OCI-LY1 (cell line): ENCODE measurements at regions not wholly inside any gene's neighbourhood (a gene's known extent, or its start where the extent isn't known, plus 50 kb on each side); places are given as distances from the start of the nearest gene placed in this dataset.

Experiments used
- H2AFZ ChIP-seq: fragments of 200-600 bp; sonication (generic), shearing (Covaris generic); 2 replicates; pipeline ENCODE4 v1.6.0; 2014; ENCODE audit warnings: antibody characterized with exemption, mild to moderate bottlenecking, low read length
- H3F3A ChIP-seq: fragments of 200-600 bp; sonication (generic), shearing (Covaris generic); 2 replicates; pipeline ENCODE4 v1.6.0; 2014; ENCODE audit warnings: mild to moderate bottlenecking, antibody characterized with exemption, low read length, moderate library complexity; ENCODE audit not compliant: insufficient read depth
- H3K27ac ChIP-seq: fragments of 200-600 bp; sonication (generic); 2 replicates; pipeline ENCODE4 v1.5.1; 2014; ENCODE audit warnings: low read length, mixed run types, mild to moderate bottlenecking, low read depth; ENCODE audit not compliant: poor library complexity, severe bottlenecking
- H3K27me3 ChIP-seq: fragments of 200-600 bp; sonication (generic); 2 replicates; pipeline ENCODE4 v1.6.0; 2014; ENCODE audit warnings: antibody characterized with exemption, mild to moderate bottlenecking, low read length, moderate library complexity; ENCODE audit not compliant: insufficient read depth
- H3K36me3 ChIP-seq: fragments of 200-600 bp; sonication (generic); 2 replicates; pipeline ENCODE4 v1.6.1; 2014; ENCODE audit warnings: mild to moderate bottlenecking, antibody characterized with exemption, low read length, moderate library complexity, mixed read lengths; ENCODE audit not compliant: insufficient read depth
- H3K4me1 ChIP-seq: fragments of 200-600 bp; sonication (generic); 2 replicates; pipeline ENCODE4 v1.5.1; 2014; ENCODE audit warnings: mild to moderate bottlenecking, low read length, moderate library complexity; ENCODE audit not compliant: insufficient read depth, severe bottlenecking
- H3K4me2 ChIP-seq: fragments of 200-600 bp; sonication (generic), shearing (Covaris generic); 2 replicates; pipeline ENCODE4 v1.6.1; 2014; ENCODE audit warnings: low read length
- H3K4me3 ChIP-seq: fragments of 200-600 bp; sonication (generic); 2 replicates; pipeline ENCODE4 v1.5.1; 2014; ENCODE audit warnings: low read length, low read depth, mild to moderate bottlenecking, mixed read lengths; ENCODE audit not compliant: poor library complexity, severe bottlenecking
- H3K79me2 ChIP-seq: fragments of 200-600 bp; shearing (Covaris generic); 2 replicates; pipeline ENCODE4 v1.6.1; 2016; ENCODE audit warnings: mixed run types, low read length, mixed read lengths; ENCODE audit not compliant: insufficient read depth
- H3K9ac ChIP-seq: fragments of 200-600 bp; sonication (generic), shearing (Covaris generic); 2 replicates; pipeline ENCODE4 v1.6.1; 2014; ENCODE audit warnings: mild to moderate bottlenecking, low read length, mixed read lengths
- H3K9me2 ChIP-seq: fragments of 200-600 bp; sonication (generic), shearing (Covaris generic); 2 replicates; pipeline ENCODE4 v1.6.1; 2014; ENCODE audit warnings: low read depth, mild to moderate bottlenecking, low read length, mixed read lengths
- H3K9me3 ChIP-seq: fragments of 200-600 bp; shearing (Covaris generic); 2 replicates; pipeline ENCODE4 v1.6.1; 2014; ENCODE audit warnings: low read length, mixed read lengths
- H4K20me1 ChIP-seq: fragments of 200-600 bp; sonication (generic), shearing (Covaris generic); 2 replicates; pipeline ENCODE4 v1.6.0; 2016; ENCODE audit warnings: mild to moderate bottlenecking, low read length; ENCODE audit not compliant: insufficient read depth
- CTCF ChIP-seq: fragments of 200-600 bp; sonication (generic), shearing (Covaris generic); IDR thresholded peaks from 2 replicates; pipeline ENCODE4 v1.5.1; 2017; ENCODE audit warnings: mild to moderate bottlenecking, antibody characterized with exemption, low read length, moderate library complexity, mixed read lengths
- EZH2 ChIP-seq: fragments of 200-600 bp; sonication (generic), shearing (Covaris generic); IDR thresholded peaks from 2 replicates; pipeline ENCODE4 v1.8.0; 2017; ENCODE audit warnings: borderline replicate concordance, mixed run types, mild to moderate bottlenecking, antibody characterized with exemption, low read length, moderate library complexity, mixed read lengths

DNA sequence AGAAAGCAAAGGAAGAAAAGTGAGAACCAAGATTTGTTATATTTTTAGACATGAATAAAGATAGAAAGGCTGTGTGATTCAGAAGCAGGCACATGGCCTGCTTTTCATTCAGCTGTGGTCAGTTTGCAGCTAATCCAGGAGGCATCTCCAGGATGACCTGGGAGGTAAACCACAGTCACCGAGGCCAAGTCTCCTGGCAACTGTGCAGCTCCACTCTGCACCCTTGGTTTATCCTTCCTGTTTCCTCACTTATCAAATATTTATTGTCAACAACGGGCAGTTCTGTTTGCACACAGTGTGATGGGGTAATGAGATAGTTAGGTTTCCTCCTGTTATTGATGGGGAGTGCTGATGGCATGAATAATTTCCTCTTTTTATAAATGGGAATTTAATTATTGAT, 243.0 kb downstream of the PSAT1 start:
- Histone ChIP-seq H3K79me2 (no peaks in the 10 kb centered on the region), H3K4me2 (no peak overlapping the region), H3F3A (no peaks in the 10 kb centered on the region), H4K20me1 (no peaks in the 10 kb centered on the region), H3K27me3 (no peaks in the 10 kb centered on the region), H3K9ac (no peak overlapping the region), H3K27ac (no peak overlapping the region), H3K9me3 (no peaks in the 10 kb centered on the region), H3K9me2 (no peaks in the 10 kb centered on the region), H2AFZ (no peak overlapping the region), H3K36me3 (no peaks in the 10 kb centered on the region), H3K4me1 (no peaks in the 10 kb centered on the region), H3K4me3 (no peak overlapping the region)
- TF ChIP-seq CTCF (no peak), EZH2 (no peak)

GRCh38 chr9:78541868-78542443, 245.0 kb downstream of the PSAT1 start:
- H3K27ac ChIP-seq, result no peak overlapping the region
- no peak overlapping the region for H3K4me2 ChIP-seq
- no peaks in the 10 kb centered on the region for H3K27me3 ChIP-seq
- no peaks in the 10 kb centered on the region for H3K9me3 ChIP-seq
- H2AFZ ChIP-seq, result no peak overlapping the region
- H3K4me3 ChIP-seq, result no peak overlapping the region
- H3K9ac ChIP-seq, result no peak overlapping the region
- H3F3A ChIP-seq, result no peaks in the 10 kb centered on the region
- H4K20me1 ChIP-seq, result no peaks in the 10 kb centered on the region
- no peaks in the 10 kb centered on the region for H3K36me3 ChIP-seq
- TF ChIP-seq EZH2 (no peak), CTCF (no peak)
- no peaks in the 10 kb centered on the region for H3K4me1 ChIP-seq
- H3K79me2 ChIP-seq, result no peaks in the 10 kb centered on the region
- no peaks in the 10 kb centered on the region for H3K9me2 ChIP-seq

DNA sequence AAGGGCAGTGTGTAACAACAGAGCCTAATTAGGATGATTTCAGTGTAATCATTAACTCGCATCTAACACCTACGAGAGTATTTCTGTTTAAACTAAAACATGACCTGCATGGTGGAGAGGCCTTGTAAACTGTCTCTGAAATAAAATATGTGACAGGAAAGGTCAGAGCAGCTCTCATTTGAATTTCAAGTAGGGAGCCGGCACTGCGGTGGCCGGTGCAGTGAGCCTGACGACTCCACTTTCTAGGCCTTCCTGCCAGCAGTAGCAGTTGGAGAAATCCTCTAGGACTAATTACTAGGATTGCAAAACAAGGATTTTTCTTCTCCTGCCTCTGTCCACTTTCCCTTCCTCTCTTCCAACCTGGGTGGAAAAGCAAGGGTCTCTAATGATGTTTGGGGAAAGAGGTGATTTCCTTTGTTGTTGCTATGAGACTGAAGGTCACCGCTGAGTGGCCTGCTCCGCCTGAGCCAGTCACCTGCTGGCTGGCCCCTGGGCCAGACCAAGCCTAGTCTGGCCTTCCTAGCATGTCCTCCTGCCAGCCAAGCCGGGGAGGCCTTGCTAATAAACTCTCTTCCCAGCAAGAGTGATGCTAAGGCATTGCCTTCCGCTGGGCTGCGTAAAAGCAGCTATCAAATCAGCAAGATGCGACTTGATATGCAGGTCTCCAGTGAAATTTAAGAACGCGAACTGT, 245.7 kb downstream of the PSAT1 start:
- Histone ChIP-seq H3K79me2 (no peaks in the 10 kb centered on the region), H3K4me2 (no peak overlapping the region), H3K9me3 (no peaks in the 10 kb centered on the region)

More for the DNA sequence above, 245.7 kb downstream of the PSAT1 start:
- H3K9ac ChIP-seq, result no peak overlapping the region
- no peak overlapping the region for H2AFZ ChIP-seq
- no peaks in the 10 kb centered on the region for H3K27me3 ChIP-seq
- H3K27ac ChIP-seq, result no peak overlapping the region
- TF ChIP-seq CTCF, result no peak
- no peak for TF ChIP-seq EZH2
- H3K4me1 ChIP-seq, result no peaks in the 10 kb centered on the region
- H3K4me3 ChIP-seq, result no peak overlapping the region
- H3K36me3 ChIP-seq, result no peaks in the 10 kb centered on the region
- H3K9me2 ChIP-seq, result no peaks in the 10 kb centered on the region
- no peaks in the 10 kb centered on the region for H4K20me1 ChIP-seq
- H3F3A ChIP-seq, result no peaks in the 10 kb centered on the region
